ENCODE measurements at regions not wholly inside any gene's neighbourhood (a gene's known extent, or its start where the extent isn't known, plus 50 kb on each side); places are given as distances from the start of the nearest gene placed in this dataset.
"Not testable (repeated sequence)": the region's sequence is repeated elsewhere in the genome, so short reads cannot be mapped to it uniquely, and the experiment has no call there.

DNA sequence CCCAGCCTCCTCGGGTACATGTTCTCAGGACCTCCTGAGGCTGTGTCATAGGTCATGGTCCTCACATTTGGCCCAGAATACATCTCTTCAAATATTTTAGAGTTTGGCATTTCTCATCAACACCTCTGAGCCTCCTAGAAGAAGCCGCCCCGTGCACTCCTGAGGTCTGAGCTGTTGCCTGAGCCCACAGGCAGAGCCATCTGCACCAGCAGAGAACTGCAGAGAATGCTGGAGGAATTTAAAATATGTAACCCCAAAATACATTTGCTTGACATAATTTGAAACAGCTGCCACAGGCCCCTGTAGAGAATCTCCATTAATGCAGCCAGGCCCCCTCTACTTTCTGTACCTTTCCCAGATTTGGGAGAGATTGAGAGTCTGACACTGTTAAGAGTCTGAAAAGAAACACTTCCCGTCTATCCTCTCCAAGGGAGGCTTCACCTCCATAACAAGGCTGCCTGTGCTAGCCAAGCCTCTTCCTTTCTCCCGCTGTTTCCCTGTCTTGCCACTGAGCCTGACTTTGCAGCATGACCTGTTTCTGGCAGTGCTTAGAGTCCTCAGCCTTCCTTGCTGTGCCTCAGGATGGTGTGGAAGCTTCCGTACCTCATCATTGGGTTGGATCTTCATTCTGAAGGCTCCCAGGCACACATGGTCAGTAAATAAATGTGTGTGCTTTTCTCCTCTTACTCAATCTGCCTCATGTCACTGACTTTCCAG lies 95.4 kb upstream of the SFSWAP start:
- no peak for DNase-seq (ENCODE audit: low read depth in 2 of 2)

DNA sequence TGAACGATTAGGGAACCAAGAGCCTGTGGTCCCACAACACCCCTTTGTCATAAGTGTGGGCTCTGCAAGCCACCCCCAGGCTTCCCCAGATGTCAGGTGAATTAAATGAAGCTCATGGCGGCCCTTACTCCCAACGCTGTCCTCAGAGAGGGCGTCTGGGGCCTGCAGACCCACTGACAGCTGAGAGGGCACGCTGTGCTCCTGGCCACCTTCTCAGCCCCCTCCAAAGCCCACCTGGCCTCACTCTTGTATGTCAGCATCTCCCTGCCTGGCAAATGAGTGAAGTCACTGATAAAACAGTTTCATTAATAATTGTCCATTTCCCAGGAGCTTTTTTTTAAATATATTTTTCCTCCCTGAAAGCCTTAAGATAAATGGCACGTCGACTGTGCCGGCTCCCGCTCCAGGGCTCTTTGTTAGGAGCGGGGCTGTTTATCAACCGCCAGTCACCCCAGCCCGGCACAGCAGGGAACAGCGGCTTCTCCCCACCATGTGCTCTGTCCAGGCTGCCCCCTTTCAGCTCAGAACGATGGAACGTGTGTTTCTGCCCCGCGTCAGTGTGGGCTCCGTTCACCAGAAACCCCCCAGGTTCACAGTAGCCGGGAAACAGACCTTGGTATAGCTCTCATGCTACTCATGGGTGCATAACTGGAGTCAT lies 94.7 kb upstream of the SFSWAP start:
- no peak for DNase-seq (ENCODE audit: low read depth in 2 of 2)

DNA sequence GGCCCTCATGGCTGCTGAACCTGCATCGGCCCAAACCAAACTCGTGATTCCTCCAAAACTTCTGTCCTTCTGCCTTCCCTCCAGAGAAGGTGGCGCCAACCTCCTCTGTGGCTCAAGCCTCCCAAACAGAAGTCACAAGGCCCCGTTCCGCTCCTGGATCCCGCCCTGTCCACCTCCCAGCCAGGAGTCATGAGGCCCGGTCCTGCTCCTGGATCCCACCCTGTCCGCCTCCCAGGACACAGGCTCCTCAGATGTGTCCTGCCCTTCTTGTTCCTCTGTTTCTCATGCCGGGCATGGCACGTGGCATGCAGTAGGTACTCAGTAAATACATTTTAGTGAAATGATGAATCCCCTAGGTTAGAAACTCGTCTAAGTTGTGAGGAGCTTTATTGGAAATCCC lies 94.2 kb upstream of the SFSWAP start:
- DNase-seq (ENCODE audit: low read depth in 2 of 2), result no peak

DNA sequence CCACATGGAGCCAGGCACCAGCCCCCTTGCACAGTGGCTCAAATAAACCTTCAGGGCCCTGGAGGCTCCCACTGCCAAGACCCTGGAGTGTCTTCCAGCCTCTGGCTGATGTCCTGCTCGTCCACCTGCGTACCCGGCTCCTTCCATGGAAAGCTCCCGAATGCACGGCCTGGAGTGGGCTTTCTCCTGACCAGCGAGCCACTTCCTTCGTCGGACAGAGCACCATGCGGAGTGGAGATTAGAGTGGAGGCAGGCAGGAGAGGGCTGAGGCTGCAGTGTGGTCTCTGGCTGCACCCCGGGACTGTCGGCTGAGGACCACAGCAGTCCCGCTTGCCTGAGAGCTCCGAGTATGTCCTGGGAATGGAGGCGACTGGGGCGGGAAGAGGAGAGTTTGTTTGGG lies 93.7 kb upstream of the SFSWAP start:
- DNase-seq (ENCODE audit: low read depth in 2 of 2), result no peak

DNA sequence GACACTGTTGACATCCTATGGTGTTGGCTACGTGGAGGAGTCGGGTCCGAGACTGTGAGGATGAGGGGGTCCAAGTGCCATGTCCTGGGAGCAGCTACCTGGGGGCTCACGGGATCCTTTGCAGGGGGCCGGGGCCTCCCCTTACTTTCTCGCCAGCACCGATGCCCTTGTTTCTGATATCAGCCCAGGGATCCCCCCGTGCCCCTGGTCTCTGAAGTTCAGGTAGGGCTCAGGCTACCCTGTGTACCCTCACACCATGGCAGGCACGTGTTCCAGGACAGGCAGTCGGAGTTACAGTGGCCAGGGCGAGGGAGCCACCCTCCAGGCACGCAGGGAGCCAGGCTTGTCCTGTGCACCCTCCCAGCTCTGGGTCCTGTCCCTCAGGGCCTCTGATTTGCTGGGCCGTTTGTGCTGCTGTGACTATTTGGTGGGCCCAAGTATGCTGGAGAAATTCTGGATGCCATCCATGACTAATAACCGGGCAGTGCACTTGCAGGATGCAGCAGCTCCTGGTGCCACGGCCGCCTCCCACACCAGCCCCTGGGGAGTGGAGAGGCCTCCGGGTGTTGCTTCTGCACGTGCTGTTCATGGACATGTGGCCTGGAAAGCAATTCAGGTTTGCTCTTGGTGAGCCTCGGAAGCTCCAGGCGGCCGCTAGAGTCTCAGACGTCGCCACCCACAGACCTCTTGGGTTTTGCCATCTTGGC lies 93.1 kb upstream of the SFSWAP start:
- DNase-seq (ENCODE audit: low read depth in 2 of 2), result no peak

DNA sequence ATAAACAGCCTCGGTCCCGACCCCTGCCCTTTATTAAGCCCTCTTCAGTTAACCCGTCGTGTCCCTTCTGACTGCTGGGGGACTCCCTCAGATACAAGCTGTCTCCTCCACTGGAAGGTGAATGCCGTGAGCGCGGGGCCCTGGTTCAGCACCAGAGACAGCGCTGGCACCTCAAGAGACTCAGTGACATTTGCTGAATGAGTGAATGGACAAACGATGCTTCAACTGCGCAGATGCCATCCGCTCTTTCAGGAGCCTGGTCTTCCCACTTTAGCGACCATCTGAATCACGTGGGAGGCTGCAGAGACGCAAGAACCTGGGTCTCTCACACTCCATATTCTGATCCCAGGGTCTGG lies 92.6 kb upstream of the SFSWAP start:
- DNase-seq (ENCODE audit: low read depth in 2 of 2), result no peak

DNA sequence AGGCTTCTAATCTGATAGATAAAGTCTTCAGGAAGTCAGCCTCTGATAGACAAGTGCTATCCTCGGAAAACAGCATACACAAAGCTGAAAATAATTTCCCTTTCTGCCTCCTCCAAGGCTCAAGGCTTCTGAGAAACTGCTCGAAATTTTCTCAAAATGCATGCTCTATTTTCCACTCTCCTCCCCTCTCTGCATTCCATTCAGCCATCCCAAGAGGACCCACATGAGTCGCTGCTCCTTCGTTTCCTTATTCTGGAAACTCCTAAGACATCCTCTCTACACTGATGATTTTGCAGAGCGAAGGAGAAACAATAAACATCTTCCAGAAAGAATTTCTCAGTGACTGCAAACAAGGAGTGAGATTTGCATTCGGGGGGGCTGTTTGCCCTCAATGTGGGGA lies 92.2 kb upstream of the SFSWAP start:
- DNase-seq (ENCODE audit: low read depth in 2 of 2), result no peak

DNA sequence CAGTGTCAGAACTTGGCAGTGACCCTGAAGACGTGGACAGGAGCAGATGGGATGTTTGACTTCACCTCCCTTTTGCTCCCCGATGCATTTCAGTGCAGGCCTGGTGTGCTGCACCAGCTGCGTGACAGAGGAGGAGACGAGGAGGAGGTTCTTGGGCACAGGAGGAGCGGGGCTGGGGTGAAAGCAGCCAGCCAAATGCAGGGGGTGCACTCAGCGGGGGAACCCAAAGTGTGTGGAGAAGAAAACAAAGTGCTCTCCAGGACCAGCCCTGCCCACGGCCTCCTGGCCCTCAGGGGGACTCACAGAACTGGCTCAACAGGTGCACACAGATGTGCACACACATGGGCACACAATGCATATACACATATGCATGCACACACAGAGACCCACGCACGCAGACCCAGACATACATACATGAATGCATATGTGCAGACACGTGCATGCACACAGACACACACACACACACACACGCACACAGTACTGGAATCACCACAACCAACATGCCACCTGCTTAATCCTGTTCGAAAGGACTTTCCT lies 91.7 kb upstream of the SFSWAP start:
- DNase-seq (ENCODE audit: low read depth in 2 of 2), result no peak

DNA sequence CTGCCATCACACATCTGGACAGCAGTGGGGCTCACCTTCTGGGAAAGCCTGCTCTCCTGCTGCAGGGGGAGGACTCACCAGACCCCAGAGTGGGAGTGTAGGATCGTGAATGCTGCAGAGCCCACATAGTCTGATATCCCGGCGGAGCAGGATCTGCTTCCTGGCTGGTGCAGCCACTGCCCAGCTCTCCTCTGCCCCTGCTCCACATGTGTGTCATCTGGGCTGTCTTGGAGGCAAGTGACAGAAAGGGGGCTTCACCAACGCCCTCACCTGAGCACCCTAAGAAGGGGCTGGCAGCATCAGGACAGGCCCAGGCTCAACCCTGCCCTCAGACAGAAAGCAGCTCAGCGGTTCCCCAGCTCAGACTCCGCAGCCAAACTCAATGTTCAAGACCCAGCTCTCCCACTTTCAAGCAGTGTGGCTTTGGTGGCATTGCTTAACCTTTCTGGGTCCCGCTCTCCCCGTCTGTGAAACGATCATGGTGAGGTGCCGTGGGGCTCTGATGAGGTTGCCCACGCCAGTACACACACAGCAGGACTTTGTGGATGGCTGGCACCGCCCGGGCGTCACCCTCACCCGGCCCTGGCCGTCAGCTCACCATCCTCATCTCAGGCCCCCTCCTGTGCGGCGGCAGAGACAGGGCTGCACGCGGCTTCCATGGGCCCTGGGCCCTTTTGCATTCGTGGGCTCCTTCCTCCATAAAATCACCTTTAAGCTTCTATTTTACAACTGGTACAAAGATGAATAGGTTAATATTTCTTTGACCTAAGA lies 91.0 kb upstream of the SFSWAP start:
- no peak for DNase-seq (ENCODE audit: low read depth in 2 of 2)

DNA sequence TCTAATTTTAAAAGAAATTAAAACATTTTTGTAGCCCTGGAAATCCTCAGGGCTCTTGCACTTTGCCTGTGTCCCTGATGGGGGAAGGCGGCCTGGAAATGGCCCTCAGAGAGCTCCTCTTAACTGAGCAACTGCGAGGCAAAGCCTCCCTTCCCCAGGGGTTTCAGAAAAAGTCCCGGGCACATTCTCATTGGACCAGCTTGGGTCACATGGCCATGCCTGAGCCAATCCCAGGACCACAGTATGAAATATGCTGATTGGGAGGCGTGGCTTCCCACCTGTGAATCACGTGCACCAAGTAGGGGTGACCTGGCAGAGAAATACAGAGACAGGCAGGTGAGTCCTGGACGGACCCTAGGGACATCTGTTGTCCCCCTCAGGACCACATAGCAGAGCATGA lies 90.4 kb upstream of the SFSWAP start:
- DNase-seq (ENCODE audit: low read depth in 2 of 2), result no peak

DNA sequence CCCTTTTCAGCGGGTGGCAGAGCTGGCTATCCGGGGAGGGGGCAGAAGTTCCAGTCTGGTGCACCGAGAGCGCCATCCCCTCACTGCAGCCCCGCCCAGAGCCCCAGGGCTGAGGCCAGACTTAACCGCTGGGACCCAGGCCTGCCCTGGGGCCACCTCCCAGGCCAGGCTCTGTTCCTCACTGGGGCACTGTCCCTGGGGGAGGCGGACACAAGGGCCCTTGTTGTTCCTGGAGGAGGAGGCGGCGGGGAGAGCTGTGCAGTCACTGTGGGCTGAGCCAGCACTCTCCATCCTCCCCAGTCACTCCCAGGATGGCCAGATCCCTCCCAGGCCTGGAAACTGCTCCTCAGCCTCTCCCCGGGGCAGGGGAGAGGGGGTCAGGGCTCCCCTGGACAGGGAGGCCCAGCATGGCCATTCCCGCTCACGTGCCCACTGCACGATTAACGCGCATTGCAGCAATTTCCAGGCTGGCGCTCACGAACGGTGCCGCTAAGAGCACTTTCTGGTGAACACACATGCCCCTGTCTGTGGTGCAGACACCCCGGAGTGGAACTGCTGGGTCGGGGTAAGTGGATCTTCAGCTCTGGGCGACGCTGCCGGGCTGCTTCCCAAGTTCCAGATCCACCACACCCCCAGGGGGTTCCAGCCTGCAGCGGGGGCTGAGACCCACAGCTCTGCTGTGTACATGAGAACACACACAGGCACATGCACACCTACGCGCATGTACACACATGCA lies 89.8 kb upstream of the SFSWAP start:
- no peak for DNase-seq (ENCODE audit: low read depth in 2 of 2)

DNA sequence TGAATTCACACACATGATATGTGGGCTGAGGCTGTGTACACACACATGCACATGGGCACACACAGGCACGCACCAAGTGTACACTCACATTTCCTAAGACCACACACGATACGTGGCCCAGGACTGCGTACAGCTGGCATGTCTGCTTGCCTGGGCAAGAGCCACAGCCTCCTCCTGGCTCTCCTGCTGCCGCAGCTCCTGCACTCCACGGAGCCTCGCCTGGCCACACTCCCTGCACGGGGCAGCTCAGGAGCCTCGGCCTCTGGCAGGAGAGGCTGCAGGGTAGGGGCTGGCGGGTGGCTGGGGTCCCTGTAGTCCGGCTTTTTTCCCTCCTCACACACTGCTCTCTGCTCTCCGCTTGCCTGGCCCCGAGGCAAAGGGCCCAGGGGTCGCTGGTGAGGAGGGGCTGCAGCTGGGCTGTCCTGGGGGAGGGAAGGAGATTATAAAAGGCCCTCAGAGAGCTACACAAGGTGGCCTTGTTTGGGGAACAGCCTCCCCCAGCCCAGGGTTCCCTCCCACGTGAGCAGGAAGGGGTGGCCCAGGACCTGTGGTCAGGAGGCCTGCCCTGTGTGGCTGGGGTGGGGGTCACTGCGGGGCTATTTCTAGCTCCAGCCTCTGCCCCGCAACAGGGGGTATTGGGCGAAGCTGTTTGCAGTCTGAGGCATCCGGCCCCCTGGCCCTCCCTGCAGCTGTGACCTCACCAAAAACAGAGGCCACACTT lies 89.0 kb upstream of the SFSWAP start:
- DNase-seq (ENCODE audit: low read depth in 2 of 2), result no peak

DNA sequence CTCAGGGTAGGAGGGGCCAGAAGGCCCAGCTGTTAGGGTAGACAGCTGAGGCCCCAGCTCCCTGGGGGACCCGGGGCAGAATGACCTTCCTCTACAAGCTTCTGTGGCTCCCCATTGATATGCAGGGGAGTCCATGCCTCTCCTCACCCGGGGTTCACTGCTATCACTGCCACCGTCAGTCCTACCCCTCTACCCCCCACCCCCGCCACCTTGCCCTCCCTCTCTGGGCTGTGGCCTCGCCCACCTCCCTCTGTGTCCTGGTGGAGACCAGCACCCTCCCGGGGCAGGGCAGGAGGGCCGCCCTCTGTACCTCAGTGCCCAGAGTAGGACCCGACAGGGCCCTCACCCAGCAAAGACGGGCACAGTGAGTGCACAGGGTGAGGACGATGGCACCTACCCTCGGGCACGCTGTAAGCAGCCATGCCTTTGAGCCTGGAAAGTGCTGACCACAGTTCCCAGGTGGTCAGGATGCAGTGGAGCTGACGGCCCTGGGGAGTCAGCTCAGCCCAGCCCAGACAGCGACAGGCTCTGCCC lies 88.4 kb upstream of the SFSWAP start:
- no peak for DNase-seq (ENCODE audit: low read depth in 2 of 2)

DNA sequence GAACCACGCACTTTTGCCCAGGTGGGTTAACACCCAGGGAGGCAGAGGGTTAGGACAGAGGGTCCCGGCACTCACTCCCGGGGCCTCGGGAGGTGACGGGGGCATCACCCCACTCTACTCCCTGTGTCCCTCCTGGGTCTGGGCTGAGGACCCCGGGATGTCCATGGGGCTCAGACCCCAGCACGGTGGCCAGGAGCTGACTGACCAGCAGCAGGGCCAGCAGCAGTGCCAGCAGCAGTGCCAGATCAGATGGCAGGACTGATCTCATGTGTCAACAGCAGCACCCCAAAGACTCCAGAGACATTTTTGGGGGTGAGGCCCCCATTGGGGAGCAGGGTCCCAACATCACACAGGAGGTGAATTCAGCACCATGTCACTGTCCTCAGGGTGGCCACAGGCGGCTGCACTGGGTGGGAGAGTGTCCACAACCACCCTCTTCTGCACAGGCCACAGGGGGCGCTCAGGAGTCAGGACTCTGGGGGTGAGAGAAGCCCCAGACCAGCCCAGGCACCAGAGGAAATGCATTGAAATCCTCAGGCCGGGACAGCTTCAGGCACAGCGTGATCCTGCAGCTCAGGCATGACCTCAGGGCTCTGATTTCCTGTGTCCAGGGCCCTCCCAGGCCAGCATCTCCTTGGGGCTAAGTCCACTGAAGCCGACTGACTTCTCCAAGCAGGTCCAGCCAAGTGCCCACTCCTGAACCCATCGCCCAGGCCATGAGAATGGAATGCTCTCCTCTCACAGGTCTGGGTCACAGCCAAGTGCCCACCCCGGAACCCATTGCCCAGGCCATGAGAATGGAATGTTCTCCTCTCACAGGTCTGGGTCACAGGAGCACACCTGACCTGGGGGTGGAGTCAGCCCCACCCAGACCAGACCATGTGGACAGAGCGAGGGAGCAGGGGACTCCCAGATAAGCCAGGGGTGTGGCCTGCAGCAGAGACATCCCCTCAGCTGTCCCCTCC lies 87.2 kb upstream of the SFSWAP start:
- not testable (repeated sequence) for DNase-seq (ENCODE audit: low read depth in 2 of 2)

DNA sequence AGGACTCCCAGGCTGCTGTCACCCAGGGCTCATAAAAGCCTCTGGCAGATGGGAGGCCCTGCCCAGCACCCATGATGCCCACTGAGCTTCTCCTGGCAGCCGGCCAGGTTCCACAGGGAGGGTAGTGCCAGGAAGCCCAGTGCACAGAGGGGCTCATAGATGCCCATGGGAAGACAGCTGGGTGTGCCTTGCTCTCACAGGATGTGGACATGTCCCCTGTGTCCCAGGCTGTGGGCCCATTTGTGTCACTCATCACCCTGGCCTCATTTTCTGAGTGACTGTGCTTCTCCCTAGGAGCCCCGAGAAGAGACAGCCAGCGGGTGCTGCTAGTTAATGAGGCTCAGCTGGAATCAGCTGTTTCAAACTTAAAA lies 86.5 kb upstream of the SFSWAP start:
- not testable (repeated sequence) for DNase-seq (ENCODE audit: low read depth in 2 of 2)

DNA sequence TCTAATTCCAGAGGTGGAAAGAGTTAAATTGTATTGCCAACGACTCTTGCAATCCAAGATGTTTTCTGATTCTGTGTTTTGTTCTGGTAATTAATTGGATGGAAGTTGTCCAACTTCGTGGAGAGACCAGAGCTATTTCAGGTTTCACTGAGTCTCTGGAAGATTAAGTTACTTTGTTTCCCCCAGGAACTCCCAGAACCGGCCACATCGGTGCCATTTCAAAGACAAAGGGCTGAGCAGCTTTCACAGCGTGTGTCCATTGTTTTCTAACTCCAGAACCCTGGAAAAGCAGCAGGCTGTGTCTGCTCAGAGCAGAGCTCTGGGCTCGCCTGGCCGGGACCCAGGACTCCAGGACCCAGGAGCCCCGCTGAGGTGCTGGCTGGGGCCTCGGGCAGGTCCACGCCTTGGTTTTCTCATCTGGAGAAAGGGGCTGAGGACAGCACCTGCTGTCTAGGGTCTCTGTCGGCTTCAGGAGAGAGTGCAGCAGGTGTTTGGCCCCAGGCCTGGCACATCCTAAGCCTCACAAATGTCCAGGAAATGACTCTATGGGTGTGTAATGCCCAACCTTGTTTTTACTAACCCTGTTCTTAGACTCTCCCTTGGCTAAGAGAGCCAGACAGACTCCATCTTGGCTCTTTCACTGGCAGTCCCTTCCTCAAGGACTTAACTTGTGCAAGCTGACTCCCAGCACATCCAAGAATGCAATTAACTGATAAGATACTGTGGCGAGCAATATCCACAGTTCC lies 86.0 kb upstream of the SFSWAP start:
- DNase-seq (ENCODE audit: low read depth in 2 of 2), result not testable (repeated sequence)

DNA sequence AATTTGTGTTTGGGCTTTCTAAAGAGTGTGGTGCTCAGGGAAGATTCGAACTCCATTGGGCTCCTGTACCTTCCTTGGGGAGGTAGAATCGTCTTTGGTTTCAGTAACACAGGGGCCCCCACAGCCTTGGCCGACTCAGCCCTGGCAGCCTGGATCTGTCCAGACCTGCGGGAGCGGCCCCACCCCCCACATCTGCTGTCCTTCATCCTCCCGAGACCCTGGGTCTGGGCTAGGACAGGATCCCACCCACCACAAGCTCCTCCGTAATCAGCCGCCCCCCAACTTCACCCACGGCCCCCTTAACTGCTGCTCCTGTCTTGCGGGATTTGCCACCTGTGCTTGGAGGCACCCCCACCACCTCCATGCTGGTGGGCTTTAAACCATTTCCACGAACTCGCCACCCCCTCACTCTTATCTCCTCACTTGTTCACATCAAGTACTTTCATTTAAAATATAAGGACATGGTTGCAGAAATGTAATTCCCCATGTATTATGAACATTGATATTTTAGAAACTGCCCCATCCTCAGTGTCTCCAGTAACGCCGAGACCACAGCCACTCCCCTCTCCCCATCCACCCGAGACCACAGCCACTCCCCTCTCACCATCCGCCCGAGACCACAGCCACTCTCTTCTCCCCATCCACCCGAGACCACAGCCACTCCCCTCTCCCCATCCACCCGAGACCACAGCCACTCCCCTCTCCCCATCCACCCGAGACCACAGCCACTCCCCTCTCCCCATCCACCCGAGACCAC lies 84.7 kb upstream of the SFSWAP start:
- not testable (repeated sequence) for DNase-seq (ENCODE audit: low read depth in 2 of 2)
